GOT3 (cell line): ENCODE measurements at regions not wholly inside any gene's neighbourhood (a gene's known extent, or its start where the extent isn't known, plus 50 kb on each side); places are given as distances from the start of the nearest gene placed in this dataset.
"Not testable (repeated sequence)": the region's sequence is repeated elsewhere in the genome, so short reads cannot be mapped to it uniquely, and the experiment has no call there.

ENCODE experiments used
- DNase-seq: peaks from one replicate; lab custom pipeline; 2025; ENCODE audit warnings: mixed read lengths; lab: John Stamatoyannopoulos, UW

DNA sequence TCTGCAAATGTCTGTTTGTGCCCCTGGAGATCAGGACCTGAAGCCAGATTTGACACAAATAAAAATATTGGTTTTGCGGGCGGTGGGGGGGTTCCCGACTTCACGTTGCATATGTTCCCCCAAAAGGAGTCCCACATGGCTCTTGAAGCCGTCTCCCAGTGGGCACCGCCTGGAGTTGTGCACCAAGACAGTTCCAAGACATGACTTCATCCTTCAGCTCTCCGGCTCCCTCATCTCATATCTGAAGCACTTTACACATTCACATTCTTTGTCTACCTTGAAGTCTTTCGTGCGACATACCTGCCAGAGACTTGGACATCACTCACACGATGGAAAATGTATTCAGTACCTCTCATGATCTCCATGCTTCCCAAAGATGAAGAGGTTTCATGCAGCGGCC, 362.8 kb upstream of the FOXK1 start:
- no peak for DNase-seq

DNA sequence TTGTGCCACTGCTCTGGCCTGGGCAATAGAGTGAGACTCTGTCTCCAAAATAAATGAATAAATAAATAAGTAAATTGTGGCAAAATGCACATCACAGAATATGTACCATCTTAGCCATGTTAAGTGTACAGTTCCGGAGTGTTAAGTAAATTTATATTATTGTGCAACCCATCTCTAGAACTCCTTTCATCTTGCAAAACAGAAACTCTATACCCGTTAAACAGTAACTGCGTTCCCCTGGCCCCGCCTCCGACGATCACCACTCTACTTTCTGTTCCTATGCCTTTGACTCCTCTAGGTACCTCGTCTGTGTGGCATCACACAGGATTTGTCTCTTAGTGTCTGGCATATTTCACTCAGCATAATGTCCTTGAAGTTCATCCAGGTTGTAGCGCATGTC, 356.4 kb upstream of the FOXK1 start:
- no peak for DNase-seq

- no peak for DNase-seq
Observed at GRCh38 chr7:4331711-4332110, 350.4 kb upstream of the FOXK1 start.

DNA sequence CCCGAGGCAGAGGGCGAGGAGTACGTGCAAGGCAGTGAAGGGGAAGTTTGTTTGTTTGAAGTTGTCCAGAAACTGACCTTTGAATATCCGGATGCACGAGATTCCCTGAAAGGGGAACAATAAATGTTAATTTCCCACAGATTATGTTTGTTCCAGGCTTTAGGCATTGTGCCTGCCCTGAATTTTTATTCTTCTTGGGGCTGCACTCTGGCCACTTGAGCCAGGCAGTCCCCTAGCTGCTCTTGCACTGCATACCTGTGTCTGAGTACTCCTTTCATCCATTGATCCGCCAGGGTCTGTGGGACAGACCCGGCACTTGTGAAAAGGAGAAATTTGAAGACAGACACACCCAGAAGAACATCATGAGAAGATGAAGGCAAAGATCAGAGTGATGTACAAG, 343.5 kb upstream of the FOXK1 start:
- no peak for DNase-seq

- no peak for DNase-seq
Observed at GRCh38 chr7:4343272-4344247, 338.5 kb upstream of the FOXK1 start.

DNA sequence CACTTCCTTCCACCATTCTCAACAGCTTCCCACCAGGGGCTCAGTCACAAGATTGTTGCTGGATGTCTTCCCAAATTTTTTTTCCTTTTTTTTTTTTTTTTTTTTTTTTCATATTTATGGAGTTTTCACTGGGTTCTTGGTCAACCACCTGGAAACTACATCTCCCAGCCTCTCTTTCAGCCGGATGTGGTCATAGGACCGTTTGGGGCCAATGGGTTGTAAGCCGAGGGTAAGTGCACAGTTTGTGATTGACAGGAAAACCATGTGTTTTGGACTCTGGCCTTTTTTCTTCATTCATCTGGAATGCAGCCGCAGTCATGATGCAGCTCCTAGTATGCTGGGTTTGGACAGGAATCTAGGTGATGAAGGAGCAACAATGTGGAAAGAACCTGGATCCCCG, 337.1 kb upstream of the FOXK1 start:
- no peak for DNase-seq

DNA sequence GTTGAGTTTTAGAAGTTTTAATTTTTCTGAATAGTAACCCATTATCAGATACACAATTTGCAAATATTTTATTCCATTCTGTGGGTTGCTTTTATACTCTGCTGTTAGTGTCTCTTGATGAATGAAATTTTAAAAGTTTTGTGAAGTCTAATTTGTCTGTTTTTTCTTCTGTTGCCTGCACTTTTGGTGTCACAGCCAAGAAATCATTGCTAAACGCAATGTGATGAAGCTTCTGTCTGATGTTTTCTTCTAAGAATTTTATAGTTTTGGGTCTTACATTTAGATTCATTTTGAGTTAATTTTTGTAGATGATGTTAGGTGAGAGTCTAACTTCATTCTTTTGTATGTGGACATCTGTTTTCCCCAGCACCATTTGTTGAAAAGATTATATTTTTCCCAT, 330.0 kb upstream of the FOXK1 start:
- DNase-seq: no peak

- DNase-seq: no peak
Observed at GRCh38 chr7:4361774-4362173, 320.3 kb upstream of the FOXK1 start.

DNA sequence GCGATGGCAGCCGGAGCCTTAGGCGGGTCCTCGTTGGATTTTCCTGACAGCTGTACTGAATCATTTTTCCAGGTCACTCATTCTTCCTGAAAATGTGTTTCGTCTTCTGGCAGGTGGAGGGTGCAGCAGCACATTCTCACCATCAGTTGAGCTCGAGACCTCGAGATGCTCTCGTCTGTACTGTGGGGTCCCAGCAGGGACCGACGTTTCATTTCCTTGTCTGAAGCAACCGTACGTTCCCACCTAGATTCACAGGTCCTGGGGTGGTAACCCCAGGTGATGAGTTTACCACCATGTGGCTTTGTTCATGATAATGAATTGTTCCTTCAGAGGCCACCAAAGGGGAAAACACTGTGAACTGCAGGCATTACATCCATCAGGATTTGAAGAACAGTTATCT, 298.5 kb upstream of the FOXK1 start:
- DNase-seq: no peak

DNA sequence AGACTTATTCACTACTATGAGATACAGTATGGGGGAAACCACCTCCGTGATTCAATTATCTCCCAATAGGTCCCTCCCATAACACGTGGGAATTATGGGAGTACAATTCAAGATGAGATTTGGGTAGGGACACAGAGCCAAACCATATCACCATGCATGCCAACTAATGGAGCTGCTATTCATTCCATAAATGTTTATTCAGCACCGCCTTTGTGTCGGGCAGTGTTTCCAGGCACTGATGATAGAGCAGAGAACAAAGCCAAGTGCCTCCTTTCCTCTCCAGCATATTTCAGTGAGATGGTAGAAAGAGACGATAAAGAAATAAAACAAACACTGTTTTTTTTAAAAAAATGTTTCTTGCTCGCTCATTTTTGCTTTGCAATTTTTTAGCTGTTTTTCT, 295.9 kb upstream of the FOXK1 start:
- DNase-seq: no peak

DNA sequence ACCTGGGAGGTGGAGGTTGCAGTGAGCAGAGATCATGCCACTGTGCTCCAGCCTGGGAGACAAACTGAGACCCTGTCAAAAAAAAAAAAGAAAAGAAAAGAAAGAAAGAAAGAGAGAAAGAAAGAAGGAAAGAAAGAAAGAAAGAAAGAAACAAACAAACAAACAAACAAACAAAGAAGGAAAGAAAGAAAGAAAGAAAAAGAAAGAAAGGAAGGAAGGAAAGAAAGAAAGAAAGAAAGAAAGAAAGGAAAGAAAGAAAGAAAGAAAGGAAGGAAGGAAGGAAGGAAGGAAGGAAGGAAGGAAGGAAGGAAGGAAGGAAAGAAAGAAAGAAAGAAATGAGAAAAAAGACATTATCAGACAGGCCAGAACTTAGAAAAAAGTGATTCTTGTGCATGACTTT, 291.0 kb upstream of the FOXK1 start:
- not testable (repeated sequence) for DNase-seq

GRCh38 chr7:4394736-4395135, 287.4 kb upstream of the FOXK1 start:
- DNase-seq: no peak

DNA sequence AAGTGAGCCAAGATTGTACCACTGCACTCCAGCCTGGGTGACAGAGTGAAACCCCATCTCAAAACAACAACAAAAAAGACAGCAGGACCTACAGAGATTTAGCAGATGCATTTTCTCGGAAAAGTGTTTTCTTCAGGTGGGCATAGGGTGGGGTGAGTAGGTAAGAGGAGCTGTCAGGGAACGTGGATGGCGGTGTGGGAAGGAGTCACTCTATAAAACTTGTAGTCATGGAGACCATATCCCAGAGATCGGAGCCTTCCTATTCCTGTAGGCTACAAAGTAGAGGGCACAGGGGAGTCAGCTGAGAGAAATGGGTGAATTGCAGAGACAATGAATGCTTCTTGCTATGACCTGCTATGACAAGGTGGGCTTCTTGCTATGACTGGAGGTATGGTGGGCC, 283.0 kb upstream of the FOXK1 start:
- DNase-seq: no peak

DNA sequence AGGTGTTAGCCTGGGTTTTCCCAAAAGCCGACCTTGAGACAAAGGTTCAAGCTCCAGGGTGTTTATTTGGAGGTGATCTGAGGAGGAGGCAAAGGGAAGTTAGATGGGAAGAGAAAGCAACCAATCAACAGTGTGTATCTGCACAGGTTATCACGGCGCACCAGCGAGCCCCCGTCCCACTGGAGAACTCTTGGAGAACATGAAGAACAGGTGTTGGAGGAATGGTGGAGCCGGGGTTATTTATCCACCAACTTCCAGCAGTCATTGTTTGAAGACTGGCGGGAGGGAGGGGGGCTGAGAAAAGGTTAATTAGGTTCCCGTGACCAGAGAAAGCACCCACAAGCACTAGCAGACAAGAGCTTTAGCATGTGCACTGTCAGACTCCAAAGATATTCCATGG, 282.5 kb upstream of the FOXK1 start:
- DNase-seq: no peak

DNA sequence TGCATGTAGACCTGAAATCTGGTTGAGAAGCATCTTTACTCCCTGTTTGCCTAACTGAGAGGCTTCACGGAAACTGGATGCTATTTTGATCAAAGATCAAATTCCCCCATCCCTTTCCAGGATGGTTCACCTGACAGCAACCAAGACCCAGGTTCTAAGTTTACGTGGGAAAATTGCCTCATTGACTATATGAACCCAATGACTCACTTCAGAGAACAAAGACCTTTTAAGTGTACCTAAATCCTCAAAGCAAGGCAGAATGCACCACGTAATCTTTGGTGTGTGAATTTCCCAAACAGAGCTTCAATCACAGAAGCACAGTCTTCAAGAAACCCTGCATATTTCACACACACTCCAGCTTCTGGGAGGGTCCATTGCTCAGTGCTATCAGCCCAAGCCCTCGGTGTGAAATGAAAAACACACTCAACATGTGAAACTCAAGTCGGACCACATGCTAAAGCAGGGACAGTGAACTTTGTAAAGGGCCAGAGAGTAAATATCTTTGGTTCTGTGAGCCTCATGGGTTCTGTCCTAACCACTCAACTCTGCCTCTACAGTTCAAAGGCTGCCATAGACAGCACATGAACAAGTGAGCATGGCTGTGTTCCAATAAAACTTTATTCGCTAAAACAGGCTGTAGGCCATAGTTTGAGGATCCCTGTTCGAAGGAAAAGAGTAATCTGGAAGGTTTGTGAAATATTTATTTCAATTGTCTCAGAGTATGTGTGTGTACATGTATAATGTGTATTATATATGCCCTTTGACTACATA, 275.6 kb upstream of the FOXK1 start:
- DNase-seq: no peak

- no peak for DNase-seq
Observed at GRCh38 chr7:4409946-4410345, 272.1 kb upstream of the FOXK1 start.

- DNase-seq: no peak
Observed at GRCh38 chr7:4416396-4417056, 265.6 kb upstream of the FOXK1 start.

GRCh38 chr7:4428526-4428925, 253.6 kb upstream of the FOXK1 start:
- no peak for DNase-seq

GRCh38 chr7:4430227-4430626, 251.9 kb upstream of the FOXK1 start:
- no peak for DNase-seq

GRCh38 chr7:4434306-4434705, 247.8 kb upstream of the FOXK1 start:
- DNase-seq: no peak

DNA sequence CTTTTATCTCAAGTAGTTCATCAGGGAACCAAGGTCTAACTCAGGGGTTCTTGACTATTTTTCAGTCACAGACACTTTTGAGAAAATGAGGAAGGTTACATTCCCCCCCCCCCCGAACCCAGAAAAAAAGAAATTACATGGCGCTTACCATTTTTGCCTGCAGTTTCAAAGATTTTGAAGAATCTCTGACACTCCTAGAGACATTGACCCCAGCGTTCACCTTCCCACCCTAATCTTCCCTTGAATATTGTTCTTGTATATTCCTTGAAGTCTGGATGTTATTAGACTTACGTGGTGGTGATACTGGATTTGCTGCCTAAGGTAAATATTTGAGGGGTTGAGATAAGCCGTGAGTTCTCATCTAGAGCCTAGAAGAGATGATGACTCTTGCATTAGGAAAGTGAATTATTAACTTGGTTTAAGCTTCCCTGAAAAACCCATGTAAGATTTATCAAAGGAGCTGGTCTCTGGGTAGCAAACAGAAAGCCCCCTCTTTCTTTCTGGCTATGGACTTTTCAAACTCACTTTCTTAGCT, 245.7 kb upstream of the FOXK1 start:
- DNase-seq: no peak

DNA sequence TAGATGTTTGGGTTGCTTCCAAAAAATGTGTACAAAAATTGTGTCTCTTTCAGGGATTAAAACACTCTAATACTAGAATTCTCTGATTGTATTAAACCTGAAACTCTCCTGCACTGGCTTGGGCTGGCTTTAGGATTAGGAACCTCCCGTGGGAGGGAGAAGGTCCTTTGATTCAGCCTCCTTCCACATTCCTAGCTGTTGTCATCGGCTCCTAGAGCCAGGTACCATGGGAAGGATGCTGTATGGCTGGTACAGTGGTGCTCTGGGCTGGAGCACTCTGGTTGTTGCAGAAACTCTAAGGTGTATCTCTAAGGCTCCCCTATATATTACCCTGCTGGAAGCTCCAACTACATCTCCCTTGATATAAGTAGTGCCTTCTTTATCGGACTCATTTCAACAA, 245.2 kb upstream of the FOXK1 start:
- no peak for DNase-seq
